ENCODE measurements at regions not wholly inside any gene's neighbourhood (a gene's known extent, or its start where the extent isn't known, plus 50 kb on each side); places are given as distances from the start of the nearest gene placed in this dataset.
"Not testable (repeated sequence)": the region's sequence is repeated elsewhere in the genome, so short reads cannot be mapped to it uniquely, and the experiment has no call there.

DNA sequence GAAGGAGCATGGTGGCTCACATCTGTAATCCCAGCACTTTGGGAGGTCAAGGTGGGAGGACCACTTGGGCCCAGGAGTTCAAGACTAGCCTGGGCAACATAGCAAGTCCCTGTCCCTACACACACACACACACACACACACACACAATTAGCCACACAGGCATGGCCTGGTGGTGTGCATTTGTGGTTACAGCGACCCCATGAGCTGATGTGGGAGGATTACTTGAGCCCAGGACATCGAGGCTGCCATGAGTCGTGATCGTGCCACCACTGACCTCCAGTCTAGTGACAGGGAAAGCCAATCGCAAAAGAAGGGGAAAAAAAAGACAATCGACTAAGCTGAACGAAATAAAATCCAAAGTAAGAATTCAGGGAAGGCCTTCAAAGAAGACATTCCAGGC, 67.9 kb downstream of the TBX3 start:
- DNase-seq (ENCODE audit: low read depth, low spot score) = no peak

DNA sequence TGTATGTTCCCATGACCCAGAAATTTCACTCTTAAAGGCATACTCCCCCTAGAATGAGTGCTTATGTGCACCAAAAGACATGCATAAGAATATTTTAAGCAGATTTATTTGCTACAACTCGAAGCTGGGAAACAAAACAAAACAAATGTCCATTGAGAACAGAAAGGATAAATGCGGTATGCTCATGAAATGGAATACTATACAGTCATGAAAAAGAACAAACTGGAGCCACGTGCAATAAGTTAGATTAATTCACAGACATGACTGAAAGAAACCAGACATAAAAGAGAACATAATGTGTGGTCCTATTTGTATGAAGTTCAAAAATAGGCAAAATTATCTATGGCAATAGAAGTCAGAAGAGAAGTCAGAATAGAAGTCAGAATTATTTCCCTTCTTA, 69.9 kb downstream of the TBX3 start:
- no peak for DNase-seq (ENCODE audit: low read depth, low spot score)

DNA sequence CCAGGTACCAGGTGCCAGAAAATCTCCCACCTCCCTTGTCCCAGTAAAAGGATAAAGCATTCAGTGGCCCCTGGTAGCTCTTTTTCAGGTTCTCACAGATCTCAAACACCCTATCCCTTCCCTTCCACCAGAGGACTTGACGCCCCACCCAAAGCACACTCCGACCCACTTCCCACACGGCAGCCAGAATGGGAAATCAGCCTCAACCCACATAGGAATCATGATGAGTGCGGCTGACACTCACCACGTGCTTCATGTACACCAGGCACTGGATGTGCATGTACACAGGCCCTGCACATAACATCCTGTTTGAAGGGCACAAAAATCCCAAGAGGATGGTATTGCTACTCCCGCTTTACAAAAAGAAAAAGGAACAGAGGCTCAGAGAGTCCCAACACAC, 71.9 kb downstream of the TBX3 start:
- DNase-seq (ENCODE audit: low read depth, low spot score) = no peak

DNA sequence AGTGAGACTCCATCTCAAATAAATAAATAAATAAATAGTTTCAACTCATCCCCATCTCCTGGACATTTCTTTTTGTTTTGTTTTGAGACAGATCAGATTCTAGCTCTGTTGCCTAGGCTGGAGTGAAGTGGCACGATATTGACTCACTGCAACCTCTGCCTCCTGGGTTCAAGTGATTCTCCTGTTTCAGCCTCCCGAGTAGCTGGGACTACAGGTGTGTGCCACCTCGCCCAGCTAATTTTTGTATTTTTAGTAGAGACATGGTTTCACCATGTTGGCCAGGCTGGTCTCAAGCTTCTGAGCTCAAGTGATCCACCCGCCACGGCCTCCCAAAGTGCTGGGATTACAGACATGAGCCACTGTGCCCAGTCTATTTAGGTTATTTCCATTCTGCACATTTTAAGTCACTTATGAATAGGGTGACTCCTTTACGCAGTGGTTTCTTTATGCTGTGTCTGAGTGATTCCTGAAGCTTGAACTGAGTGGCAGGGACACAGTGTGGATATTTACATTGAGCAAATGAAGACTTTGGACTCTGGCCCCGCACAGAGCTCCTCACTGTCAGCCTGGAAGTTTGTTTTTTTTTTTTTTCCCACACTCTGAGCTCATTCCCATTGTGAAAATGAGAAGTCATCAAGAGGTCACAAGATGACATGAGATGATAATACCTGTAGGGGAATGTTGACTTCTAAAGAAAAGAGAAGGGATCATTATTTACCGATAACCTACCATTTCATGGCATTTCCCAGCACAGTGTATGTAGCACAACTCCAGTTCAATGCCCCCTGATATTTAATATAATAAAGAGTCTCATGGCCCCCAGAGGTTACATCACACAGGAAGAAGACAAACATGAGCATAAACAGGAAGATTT, 72.6 kb downstream of the TBX3 start:
- no peak for DNase-seq (ENCODE audit: low read depth, low spot score)

DNA sequence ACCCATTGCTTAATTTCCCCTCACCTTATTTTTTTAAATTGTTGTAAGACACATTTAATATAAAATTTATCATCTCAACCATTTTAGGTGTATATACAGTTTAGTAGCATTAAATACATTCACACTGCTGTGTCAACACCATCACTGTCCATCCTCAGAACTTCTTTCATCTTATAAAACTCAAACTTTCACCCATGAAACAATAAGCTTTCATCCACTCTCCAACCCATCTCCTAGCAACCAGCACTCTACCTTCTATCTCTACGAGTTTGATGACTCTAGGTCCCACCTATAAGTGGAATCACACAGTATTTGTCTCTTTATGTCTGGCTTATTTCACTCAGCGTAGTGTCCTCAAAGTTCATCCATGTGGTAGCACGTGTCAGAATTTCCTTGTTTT, 75.5 kb downstream of the TBX3 start:
- DNase-seq (ENCODE audit: low read depth, low spot score) = no peak

DNA sequence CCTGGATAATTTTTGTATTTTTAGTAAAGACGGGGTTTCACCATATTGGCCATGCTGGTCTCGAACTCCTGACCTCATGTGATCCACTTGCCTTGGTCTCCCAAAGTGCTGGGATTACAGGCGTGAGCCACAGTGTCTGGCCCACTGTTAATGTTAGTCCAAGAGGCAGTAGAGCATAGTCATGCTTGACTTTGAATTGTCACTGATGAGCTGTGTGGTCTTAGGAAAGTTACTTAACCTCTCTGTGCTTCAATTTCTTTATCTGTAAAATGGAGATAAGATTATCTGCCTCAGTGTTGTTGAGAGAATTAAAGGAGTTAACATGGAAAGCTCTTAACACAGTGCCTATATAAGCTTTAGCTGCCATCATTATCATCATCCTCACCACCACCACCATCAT, 78.1 kb downstream of the TBX3 start:
- no peak for DNase-seq (ENCODE audit: low read depth, low spot score)

DNA sequence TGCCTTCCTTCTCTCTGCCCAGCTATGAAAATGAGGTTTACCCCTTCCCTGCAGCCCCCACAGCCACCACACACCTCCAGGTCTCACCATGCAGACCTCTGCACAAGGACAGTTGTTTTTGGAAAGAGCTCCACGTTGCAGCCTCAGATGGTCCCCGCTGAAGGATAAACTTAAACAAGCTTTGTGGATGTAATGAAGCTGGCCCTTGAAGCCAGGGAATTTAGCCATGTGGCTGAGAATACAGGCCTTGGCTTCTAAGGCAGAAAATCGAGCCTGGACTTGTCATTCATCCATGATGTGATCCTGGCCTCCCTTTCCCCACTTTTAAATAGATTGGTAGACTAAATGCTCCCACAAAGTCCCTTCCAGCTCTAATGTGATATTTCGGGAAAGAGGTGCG, 79.4 kb downstream of the TBX3 start:
- no peak for DNase-seq (ENCODE audit: low read depth, low spot score)

DNA sequence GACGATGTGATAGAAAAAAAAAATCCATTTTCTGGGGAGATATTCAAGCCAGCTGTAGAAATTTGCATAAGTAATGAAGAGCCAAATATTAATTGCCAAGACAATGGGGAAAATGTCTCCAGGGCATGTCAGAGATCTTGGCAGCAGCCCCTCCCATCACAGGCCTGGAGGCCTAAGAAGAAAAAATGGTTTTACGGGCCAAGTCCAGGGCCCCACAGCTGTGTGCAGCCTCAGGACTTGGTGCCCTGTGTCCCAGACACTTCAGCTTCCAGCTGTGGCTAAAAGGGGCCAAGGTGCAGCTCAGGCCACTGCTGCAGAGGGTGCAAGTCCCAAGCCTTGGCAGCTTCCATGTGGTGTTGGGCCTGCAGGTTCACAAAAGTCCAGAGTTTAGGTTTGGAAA, 83.4 kb downstream of the TBX3 start:
- not testable (repeated sequence) for DNase-seq (ENCODE audit: low read depth, low spot score)

DNA sequence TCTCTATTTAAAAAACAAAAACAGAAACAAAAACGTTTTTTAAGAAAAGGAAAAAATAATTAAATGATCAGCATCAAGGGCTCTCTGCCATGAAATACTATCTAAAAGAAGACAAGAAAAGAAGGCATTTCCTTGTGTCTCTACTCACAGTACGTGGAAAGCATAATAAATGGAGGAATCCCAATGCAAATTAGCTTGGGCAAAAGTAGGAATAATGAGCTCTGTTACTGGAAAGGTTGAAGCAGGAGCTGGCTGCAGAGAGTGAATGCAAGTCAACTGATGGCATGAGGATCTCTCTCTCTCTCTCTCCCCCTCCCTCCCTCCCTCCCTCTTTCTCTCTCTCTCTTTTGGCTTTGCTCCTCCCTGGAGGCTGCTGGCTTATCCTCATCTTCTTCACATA, 85.9 kb downstream of the TBX3 start:
- no peak for DNase-seq (ENCODE audit: low read depth, low spot score)

DNA sequence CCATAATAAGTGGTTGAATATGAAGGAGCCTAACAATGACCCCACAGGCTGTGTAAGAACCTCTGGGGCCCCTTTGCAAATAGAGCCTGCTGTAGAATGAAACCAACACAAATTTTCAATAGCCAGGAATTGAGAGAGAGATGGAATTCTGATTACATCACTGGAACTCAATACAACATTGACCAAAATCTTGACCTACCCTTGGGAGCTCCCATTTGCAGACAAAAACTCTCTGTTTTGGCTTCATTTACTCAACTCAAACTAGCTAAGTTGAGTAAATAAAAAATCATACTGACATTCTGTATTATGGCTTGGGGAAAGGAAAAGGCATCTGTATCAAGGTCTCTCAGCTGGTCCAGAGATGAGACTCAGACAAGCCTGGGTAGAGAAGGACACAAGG, 91.0 kb downstream of the TBX3 start:
- DNase-seq (ENCODE audit: low read depth, low spot score) = no peak

DNA sequence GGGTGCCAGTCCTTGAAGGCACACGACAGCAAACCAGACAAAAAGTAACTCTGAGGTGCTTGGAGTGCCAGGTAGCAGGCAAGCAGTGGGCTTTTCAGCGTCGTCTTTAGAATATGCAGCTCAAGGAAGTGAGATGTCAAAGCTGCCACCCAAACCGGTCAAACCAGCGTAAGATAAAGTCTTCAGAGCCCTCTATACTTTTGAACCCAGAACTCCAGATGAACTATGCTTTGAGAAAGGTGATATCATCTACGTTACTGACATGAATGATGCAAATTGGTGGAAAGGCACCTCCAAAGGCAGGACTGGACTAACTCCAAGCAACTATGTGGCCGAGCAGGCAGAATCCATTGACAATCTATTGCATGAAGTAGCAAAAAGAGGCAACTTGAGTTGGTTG, 95.9 kb downstream of the TBX3 start:
- no peak for DNase-seq (ENCODE audit: low read depth, low spot score)

DNA sequence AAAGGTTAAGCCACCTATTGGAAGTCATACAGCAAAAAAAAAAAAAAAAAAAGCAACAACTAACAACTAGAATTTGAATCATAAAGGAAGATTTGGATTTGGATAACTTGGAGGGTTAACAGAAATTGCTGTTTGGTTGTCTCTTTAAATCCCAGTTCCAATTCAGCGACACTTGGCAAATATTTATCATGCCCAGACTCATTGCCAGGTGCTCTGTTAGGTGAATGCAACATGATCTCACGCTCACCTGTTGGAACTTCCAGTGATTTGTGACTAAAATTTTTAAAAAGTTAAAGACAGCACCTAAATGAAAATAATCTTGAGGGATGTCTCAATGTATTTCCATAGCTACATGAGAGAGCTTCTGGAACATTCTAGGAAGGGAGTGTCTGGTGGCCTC, 103.7 kb downstream of the TBX3 start:
- DNase-seq (ENCODE audit: low read depth, low spot score) = no peak

DNA sequence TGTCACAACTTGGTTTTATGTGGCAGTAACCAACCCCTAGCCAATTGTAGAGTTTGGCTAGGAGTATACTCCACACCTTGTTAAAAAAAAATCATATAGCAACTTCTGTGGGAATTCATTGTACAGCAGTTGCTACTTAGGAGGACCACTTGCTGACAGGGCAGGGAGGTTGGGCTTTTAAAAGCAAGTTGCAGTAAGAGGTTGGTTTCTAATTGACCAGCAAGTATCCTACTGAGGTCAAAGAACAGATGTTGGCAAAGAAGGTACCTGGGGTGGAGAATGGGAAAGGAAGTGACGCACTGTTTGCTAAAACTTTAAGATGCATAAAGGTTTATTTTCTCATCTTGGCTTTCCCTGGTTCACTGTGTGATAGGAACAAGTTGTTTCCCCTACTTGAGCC, 104.6 kb downstream of the TBX3 start:
- DNase-seq (ENCODE audit: low read depth, low spot score) = no peak

DNA sequence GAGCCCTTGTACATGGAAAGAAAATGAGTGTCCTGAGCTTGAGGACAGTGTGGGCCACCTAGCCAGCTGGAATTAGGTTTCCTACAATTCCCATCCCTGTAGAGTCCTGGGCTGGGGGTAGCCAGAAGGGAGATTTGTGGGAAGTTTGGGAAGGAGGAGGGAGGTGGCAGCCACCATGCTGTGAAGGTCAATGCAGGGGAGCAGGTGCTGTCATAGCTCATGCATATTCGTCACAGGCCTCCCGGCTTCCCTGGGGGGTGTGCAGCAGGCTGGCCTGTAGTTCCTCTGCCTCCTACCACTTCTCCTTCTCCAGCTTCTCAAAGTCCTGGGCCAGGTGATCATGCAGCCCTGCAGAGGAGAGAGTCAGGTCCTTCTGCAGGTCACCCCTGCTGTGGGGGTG, 121.3 kb downstream of the TBX3 start:
- no peak for DNase-seq (ENCODE audit: low read depth, low spot score)

DNA sequence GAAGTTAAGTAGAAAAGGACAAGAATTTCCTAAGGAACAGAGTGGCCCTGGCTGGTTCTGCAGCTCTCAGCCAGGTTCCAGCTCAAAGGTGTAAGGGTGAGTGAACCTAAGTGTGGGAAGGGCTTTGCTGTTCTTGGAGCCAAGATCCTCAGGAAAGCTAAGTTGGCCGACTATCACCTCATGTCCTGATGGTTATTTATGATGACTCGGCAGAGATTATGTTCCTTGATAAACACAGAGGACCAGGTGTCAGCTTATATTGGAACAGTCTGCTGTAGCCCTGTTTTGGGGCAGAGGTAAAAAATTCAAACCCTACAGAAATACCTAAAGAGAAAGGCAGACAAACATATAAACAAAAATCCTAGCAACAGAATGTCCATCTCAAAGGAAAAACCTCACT, 128.5 kb downstream of the TBX3 start:
- DNase-seq (ENCODE audit: low read depth, low spot score) = no peak

DNA sequence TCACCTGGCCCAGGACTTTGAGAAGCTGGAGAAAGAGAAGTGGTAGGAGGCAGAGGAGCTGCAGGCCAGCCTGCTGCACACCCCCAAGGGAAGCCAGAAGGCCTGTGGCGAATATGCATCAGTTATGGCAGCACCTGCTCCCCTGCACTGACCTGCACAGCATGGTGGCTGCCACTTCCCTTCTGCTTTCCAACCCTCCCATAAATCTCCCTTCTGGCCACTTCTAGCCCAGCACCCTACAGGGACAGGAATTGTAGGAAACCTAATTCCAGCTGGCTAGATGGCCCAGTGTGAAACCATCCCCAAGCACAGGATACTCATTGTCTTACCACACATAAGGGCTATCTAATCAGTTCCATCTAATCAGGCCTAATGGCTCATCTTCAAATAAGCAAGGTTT, 136.3 kb downstream of the TBX3 start:
- no peak for DNase-seq (ENCODE audit: low read depth, low spot score)

DNA sequence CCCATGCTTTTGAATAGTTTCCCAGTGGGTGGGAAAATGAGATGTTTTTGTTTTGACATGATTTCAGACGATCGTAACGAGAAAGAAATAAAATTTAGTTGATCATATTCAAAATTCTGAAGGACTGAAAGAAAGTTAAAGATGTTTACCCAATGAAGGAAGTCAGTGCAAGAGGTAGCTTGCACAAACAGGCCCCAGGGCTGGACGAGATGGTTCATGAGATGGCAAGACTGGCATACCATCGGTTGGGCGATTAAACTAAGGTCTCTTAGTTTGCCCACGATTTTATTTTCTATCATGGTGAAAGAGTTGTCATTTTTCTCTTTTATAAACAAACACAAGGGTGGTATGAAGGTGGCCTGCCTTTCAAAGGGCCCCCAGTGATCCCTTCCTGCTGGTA, 124.5 kb upstream of the TBX5 start:
- DNase-seq (ENCODE audit: low read depth, low spot score) = no peak

DNA sequence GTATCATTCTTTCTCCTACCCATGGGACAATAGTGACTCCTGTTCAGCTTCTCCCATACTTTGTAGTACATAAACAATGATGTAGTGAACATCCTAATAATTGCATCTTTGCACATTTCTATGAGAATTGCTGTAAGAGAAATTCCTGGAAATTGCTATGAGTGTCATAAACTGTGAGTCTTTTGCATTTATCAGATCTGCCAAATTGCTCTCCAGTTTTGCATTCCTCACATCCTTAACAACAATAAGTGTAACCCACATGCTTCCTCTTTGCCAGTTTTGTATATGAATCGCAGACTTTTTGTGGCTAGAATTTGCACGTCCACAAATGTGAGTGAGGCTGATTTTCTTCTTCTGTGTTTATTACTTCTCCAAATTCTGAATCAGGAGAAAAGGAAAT, 124.0 kb upstream of the TBX5 start:
- DNase-seq (ENCODE audit: low read depth, low spot score) = no peak

DNA sequence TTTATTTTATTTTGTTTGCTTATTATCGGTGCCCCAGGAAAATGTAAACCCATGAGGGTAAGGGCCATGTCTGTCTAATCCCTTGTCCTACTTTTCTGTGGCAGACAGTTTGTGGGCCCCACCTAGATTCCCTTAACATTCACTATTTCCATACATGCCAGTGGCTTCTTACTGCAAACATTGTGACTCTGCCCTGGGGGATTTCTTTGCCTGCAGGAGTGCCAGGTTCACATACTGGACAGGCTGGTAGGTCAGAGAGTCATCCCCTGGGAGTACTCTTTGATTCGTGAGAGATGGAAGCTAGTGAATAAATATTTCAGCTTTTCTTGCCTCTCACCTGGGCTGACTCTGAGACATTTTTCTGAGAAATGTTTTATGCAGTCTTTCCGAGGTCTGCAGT, 122.8 kb upstream of the TBX5 start:
- DNase-seq (ENCODE audit: low read depth, low spot score) = no peak

DNA sequence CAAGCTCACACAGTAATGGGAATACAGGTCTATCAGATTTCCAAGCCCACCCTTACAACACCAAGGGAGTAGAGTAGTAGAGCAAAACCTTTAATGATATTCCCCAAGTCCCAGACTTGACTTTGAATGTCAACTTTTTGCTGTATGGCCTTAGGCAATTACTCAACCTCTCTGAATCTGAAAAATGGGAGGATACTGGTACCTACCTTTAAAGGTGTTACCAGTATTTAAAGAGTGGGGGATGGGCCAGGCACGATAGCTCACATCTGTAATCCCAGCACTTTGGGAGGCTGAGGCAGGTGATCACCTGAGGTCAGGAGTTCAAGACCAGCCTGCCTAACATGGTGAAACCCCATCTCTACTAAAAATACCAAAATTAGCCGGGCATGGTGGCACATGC, 115.2 kb upstream of the TBX5 start:
- DNase-seq (ENCODE audit: low read depth, low spot score) = not testable (repeated sequence)

DNA sequence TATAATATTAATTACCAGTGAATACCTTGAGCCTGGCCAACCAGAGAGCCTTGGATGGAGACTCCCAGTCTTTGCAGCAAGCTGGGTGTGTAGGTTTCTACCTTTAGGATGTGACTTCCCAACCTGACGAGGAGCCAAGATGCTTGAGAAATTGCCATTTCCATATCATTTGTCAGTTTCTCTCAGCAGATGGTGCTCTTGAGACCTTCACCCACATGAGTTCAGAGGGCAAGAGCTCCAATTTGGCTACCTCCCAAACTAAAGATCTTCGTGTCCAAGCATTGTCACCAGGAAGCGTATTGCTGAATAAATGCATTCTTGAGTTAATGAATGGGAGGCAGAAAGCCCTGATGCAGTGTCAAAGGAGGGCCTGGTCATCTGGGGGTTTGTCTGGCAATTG, 106.4 kb upstream of the TBX5 start:
- no peak for DNase-seq (ENCODE audit: low read depth, low spot score)

DNA sequence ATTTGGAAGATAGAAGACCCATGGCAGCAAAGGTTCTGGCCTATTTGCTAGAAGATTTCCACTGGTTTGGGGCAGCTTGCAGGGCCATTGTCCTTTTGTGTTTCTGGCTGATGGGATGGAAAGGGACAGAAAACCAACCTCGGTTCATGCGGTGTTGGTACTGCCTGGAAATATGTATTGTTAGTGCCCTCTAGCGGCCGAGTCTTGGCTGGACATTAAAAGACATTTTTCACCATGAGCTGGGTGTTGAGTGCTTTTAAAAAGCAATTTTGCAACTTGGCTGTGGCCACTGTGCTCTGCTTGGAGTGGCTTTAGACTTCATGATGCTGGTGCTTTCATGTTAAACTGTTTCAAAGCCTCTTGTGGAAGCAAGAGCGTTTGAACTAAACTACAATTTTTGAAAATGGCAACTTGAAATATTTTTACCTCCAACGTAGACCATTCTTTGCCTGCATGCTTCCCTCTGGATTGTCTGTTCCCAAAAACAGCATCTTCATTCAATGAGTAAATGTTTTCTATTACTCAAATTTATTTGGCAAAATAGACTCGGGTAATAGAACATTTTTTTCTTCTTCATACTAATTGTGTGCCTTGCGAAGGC, 102.7 kb upstream of the TBX5 start:
- peak; percentile 82 for DNase-seq (ENCODE audit: low read depth, low spot score)

DNA sequence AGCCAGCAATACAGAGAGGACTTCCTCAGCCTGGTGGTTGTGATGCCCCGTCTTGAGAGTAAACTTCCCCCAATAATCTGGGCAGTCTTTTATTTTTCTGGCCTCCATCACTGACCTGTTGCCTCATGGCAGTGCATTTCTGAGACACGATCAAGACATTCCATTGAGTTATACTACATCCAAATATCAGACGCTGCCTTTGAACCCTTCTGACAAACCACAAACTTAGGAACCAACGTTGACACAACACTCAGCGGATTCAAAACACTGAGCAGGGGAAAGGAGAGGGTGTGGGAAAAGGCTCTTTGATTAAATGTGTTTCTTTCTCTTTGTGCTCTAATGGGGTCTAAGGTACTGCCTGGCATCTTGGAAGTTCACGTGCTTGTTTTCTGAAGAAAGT, 100.7 kb upstream of the TBX5 start:
- no peak for DNase-seq (ENCODE audit: low read depth, low spot score)

DNA sequence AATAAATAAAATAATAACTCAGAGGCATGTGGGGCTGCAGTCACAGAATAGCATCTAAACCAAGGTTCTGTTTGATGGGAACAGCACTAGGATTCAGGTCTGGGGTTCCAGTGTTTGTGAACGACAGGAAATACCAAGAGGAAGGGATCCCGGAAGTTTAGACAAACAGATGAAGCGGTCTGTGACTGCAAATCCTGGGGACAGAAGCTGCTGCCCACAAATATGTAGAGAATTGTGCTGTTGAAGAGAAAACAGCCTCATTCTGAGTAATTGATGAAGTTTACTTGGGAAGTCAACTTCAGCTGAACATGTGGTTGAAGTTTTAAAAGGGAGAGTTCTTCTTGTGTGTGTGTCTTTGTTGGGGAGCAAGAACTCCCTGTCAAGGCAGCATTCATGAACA, 98.4 kb upstream of the TBX5 start:
- no peak for DNase-seq (ENCODE audit: low read depth, low spot score)
